Esophagus (tissue), 2 donors: ENCODE measurements at regions not wholly inside any gene's neighbourhood (a gene's known extent, or its start where the extent isn't known, plus 50 kb on each side); places are given as distances from the start of the nearest gene placed in this dataset.

ENCODE experiments used
- H3K27ac ChIP-seq, 2 donors: one replicate each; pipeline ENCODE4 v1.5.1; 2013; ENCODE audit warnings: low read depth in 2 of 2, mild to moderate bottlenecking in 2 of 2, inconsistent platforms in 1 of 2, low read length in 1 of 2, moderate library complexity in 1 of 2
- H3K27me3 ChIP-seq, 2 donors: one replicate each; pipeline ENCODE4 v1.6.1; 2013; ENCODE audit warnings: low read length in 2 of 2, control low read depth in 1 of 2, mild to moderate bottlenecking in 1 of 2; ENCODE audit not compliant: insufficient read depth in 2 of 2, control insufficient read depth in 1 of 2
- H3K36me3 ChIP-seq, 2 donors: one replicate each; pipeline ENCODE4 v1.6.1; 2013; ENCODE audit warnings: low read length in 1 of 2; ENCODE audit not compliant: control insufficient read depth in 2 of 2, insufficient read depth in 2 of 2
- H3K4me1 ChIP-seq, 2 donors: one replicate each; pipeline ENCODE4 v1.6.1; 2013; ENCODE audit warnings: low read length in 1 of 2; ENCODE audit not compliant: control insufficient read depth in 2 of 2, insufficient read depth in 2 of 2
- H3K4me3 ChIP-seq, 2 donors: one replicate each; pipeline ENCODE4 v1.5.1; 2013; ENCODE audit warnings: low read length in 2 of 2, mild to moderate bottlenecking in 2 of 2, low read depth in 1 of 2, moderate library complexity in 1 of 2
- H3K9me3 ChIP-seq, 2 donors: one replicate each; pipeline ENCODE4 v1.6.1; 2013; ENCODE audit warnings: mild to moderate bottlenecking in 2 of 2, low read depth in 1 of 2, low read length in 1 of 2, moderate library complexity in 1 of 2; ENCODE audit not compliant: control insufficient read depth in 2 of 2, insufficient read depth in 1 of 2
- WGBS, 2 donors: extraction: QIAGEN DNeasy Blood & Tissue Kit; methylation state at CpG; one replicate each; pipeline ENCODE4 v1.1.7; 2013; 5-methylcytosine and 5-hydroxymethylcytosine counted together
- donor health status: healthy with polysubstance abuse.
- donor health status: Bipolar disorder and iron deficiency.

DNA sequence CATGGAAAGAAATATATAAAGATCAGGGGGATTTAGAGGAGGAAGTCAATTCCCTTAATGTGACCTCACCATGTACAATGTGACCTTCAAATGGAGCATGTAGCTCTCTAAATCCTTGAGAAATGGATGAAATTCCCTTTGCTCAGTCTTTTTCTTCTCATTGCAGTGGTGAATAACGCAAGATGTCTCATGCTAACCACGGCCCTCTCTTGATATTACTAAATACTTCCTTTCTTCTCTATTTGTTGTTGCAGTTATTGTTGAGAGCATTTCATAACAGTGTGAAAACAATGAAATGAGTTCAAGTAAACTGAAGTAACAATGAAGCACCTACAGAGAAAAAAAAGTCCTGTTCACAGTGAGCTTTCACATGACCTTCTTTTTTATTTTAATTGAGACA lies 55.6 kb downstream of the ZNF281 start:
- no peaks in the 10 kb centered on the region for H3K36me3 ChIP-seq
- no peak overlapping the region for H3K27ac ChIP-seq
- H3K27me3 ChIP-seq: no peaks in the 10 kb centered on the region
- no peaks in the 10 kb centered on the region for H3K4me1 ChIP-seq
- H3K9me3 ChIP-seq: no peaks in the 10 kb centered on the region
- WGBS, 2 donors: 63 to 73% methylated on average over 2 of the region's 2 CpGs
- no peak overlapping the region for H3K4me3 ChIP-seq

DNA sequence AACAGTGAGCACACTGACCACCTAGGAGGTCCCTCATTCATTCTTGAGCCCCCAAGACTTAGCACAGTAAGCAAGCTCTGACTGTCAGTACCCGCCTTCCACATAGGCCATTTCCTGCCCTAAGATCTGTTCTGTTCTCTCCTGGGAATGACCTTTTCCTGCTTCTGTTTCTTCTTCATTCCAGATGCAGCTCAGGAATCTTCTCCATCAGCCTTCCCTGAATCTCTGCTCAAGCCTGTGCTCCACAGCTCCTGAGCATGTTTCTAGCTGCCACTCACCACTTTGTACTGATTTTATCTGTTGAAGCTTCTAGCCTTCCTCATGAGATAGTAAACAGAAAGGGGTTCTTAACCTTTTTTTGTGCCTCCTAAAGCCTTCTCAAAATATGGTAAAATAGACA lies 56.6 kb downstream of the ZNF281 start:
- Histone ChIP-seq H3K4me1 (no peaks in the 10 kb centered on the region), H3K36me3 (no peaks in the 10 kb centered on the region), H3K4me3 (no peak overlapping the region), H3K27ac (no peak overlapping the region), H3K27me3 (no peaks in the 10 kb centered on the region), H3K9me3 (no peaks in the 10 kb centered on the region)
- 91 to 93% methylated on average over 1 of the region's 1 CpG for WGBS, 2 donors

DNA sequence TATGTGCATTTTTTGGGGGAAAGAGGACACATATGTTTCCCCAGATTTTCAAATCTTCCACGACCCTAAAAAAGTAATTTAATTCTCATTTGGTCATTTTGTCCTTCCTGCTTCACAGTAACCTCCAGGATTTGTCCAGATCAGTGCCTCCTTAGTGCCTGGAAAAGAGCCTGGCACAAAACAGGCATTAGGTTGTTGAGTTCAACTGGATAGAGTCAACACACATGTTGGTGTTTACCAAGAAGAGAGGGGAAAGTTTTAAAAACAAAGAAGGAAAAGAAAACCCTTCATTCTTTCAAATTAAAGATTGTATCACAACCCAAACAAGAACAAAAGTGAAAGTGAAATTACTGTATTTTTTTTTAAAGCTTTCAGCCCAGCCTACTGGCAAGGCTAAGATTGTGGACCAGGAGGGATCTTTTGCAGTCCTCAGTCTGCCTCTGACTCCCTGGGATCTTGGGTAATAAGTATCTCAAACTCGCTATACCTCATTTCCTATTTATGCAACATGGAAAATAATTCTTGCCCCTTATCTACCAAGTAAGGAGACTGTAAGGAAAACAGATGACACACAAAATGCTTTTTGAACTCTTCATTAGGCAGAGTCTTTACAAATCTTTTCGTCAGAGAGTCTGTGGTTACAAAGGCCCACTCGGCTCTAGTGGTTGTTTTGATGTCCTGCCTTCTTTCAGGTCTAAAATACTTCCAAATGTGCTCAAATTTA lies 57.8 kb downstream of the ZNF281 start:
- H3K36me3 ChIP-seq: no peaks in the 10 kb centered on the region
- no peaks in the 10 kb centered on the region for H3K9me3 ChIP-seq
- H3K27me3 ChIP-seq: no peaks in the 10 kb centered on the region
- WGBS, 2 donors: 34 to 42% methylated on average over 4 of the region's 4 CpGs
- no peak overlapping the region for H3K27ac ChIP-seq
- H3K4me1 ChIP-seq: no peaks in the 10 kb centered on the region
- no peak overlapping the region for H3K4me3 ChIP-seq

DNA sequence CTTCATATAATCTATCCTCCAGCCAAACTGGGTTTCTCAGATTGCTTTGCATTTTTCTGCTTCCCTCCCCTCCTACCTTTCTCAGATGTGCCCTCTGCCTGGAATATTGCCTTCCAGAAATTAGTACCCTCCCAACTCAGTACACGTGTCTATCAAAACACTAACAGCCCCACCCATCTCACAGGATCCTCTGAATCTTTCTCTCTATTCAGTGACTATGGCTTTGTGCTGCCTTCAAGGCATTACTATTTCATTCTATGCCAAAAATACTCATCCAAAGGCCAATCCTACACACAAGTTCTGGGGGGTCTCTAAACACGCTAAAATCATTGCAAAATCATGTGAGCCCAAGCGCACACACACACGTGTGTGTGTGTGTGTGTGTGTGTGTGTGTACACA lies 58.4 kb downstream of the ZNF281 start:
- H3K9me3 ChIP-seq: no peaks in the 10 kb centered on the region
- H3K4me1 ChIP-seq: no peaks in the 10 kb centered on the region
- H3K27me3 ChIP-seq: no peaks in the 10 kb centered on the region
- no peak overlapping the region for H3K27ac ChIP-seq
- WGBS, 2 donors: 66 to 77% methylated on average over 4 of the region's 4 CpGs
- no peak overlapping the region for H3K4me3 ChIP-seq
- H3K36me3 ChIP-seq: no peaks in the 10 kb centered on the region

DNA sequence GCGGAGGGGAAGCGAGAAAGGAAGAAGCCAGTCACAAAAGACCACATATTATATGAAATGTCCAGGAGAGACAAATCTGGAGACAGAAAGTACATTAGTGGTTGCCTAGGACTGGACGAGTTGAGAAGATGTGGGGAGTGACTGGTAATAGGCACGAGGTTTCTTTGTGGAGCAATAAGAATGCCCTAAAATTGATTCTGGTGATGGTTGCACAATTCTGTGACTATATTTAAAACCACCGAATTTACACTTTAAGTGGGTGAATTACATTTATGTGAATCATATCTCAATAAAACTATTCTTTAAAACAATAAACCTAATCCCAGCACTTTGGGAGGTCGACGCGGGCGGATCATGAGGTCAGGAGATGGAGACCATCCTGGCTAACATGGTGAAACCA lies 63.1 kb downstream of the ZNF281 start:
- 89 to 90% methylated on average over 9 of the region's 9 CpGs for WGBS, 2 donors
- H3K4me3 ChIP-seq: no peak overlapping the region

DNA sequence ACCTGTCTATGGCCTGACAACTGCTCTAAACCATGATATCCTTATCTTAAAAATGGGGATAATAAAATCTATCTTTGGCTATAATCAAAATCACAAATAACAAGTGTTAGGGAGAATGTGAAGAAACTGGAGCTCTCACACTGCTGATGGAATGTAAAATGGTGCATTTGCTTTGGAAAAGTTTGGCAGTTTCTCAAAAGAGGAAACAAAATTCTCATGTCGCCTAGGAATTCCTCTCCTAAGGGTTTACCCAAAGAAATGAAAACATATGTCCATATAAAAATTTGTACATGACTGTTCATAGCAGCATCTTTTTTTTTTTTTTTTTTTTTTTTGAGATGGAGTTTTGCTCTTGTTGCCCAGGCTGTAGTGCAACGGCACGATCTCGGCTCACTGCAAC lies 64.3 kb downstream of the ZNF281 start:
- Histone ChIP-seq H3K27me3 (no peaks in the 10 kb centered on the region), H3K4me1 (no peaks in the 10 kb centered on the region), H3K36me3 (no peaks in the 10 kb centered on the region), H3K4me3 (no peak overlapping the region), H3K9me3 (no peaks in the 10 kb centered on the region), H3K27ac (no peak overlapping the region)
- 88 to 90% methylated on average over 3 to 4 of the region's 4 CpGs for WGBS, 2 donors

More for the DNA sequence above, 63.1 kb downstream of the ZNF281 start:
- no peak overlapping the region for H3K27ac ChIP-seq
- no peaks in the 10 kb centered on the region for H3K9me3 ChIP-seq
- no peaks in the 10 kb centered on the region for H3K4me1 ChIP-seq
- no peaks in the 10 kb centered on the region for H3K36me3 ChIP-seq
- H3K27me3 ChIP-seq: no peaks in the 10 kb centered on the region

DNA sequence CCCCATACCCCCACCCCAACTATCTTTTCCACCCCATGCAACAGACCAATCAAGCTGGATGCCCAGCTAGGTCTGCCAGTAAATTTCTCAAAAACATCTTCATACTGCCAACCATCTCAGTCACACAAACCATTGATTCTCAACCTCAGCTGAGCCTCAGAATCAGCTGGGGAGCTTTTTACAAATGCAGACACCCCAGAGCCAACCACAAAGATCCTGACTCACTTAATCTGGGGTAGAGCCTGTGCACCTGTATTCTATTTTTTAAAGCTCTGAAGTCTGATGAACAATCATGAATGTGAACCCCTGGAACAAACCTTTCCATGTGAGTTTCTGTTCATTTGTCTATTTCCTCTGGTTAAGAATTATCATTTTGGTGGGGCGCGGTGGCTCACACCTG lies 66.0 kb downstream of the ZNF281 start:
- Histone ChIP-seq H3K4me1 (no peaks in the 10 kb centered on the region), H3K27ac (no peak overlapping the region), H3K4me3 (no peak overlapping the region), H3K27me3 (no peaks in the 10 kb centered on the region), H3K36me3 (no peaks in the 10 kb centered on the region), H3K9me3 (no peaks in the 10 kb centered on the region)
- 94 to 99% methylated on average over 2 of the region's 2 CpGs for WGBS, 2 donors

DNA sequence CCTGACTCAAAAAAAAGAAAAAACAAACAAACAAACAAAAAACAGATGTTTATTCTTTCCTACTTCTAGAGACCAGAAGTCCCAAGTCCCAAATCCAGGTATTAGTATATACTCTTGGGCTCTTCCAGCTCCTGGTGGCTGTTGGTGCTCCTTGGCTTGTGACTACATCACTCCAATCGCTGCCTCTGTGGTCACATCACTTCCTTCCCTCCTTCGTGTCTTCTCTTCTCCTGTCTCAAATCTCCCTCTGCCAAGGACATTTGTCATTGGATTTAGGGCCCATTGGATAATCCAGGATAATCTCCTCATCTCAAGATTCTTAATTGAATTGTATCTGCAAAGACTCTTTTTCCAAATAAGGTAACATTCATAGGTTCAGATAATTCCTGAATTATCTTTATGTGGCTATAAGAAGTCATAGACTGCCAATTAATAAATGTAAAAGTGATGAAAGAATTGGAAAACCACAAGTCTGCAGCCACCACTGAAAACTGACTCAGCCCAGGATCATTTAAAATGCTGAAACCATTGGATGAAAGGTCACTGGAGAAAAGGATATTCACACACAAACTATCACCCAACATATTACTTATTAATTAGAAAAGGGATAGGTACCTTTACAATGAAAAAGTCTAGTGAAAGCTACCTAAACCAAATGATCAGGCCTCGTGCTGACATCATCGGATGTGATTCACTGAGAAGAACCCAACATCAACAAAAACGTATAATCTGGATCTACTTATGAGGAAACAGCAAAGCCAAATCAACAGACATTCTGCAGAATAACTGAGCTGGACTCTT lies 67.1 kb downstream of the ZNF281 start:
- no peaks in the 10 kb centered on the region for H3K9me3 ChIP-seq
- no peak overlapping the region for H3K4me3 ChIP-seq
- H3K27me3 ChIP-seq: no peaks in the 10 kb centered on the region
- no peaks in the 10 kb centered on the region for H3K4me1 ChIP-seq
- no peak overlapping the region for H3K27ac ChIP-seq
- H3K36me3 ChIP-seq: no peaks in the 10 kb centered on the region
- WGBS, 2 donors: 75 to 81% methylated on average over 5 of the region's 5 CpGs

DNA sequence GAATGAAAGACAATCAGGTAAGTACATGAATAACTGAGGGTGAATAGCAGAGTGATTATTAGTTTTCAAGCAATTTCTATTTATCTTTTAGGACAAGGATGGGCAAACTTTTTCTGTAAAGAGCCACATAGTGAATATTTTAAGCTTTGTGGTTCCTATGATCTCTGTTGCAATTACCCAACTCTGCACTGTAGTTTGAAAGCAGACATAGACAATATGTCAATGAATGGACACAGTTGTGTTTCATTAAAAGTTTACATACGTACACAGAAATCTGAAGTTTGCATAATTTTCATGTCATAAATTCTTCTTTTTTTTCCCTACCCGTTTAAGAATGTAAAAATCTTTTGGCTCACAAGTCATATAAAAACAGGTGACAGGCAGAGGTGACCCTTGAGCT lies 71.4 kb downstream of the ZNF281 start:
- 62 to 68% methylated on average over 2 of the region's 2 CpGs for WGBS, 2 donors
- Histone ChIP-seq H3K27me3 (no peaks in the 10 kb centered on the region), H3K4me3 (no peak overlapping the region), H3K36me3 (no peaks in the 10 kb centered on the region), H3K27ac (no peak overlapping the region), H3K9me3 (no peaks in the 10 kb centered on the region), H3K4me1 (no peaks in the 10 kb centered on the region)

DNA sequence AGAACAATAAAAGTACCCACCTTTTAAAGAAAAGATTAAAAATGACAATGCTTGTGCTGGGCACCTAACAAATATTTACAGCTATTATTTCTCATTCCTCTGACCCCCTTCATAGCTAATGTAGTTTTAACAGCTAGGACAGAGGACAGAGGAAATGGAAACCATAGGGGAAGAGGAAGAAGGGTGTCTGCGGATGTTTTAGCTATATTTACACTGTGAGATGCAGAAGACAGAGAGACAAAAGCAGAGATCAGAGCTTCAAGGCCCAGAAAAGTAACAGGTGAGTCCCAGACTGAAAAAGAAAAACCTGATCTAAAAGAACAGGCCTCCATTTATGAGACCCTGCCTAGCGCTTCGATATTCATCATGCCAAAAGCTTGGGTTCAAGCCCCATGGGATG lies 72.0 kb downstream of the ZNF281 start:
- Histone ChIP-seq H3K27me3 (no peaks in the 10 kb centered on the region), H3K27ac (no peak overlapping the region), H3K4me3 (no peak overlapping the region), H3K4me1 (no peaks in the 10 kb centered on the region), H3K36me3 (no peaks in the 10 kb centered on the region), H3K9me3 (no peaks in the 10 kb centered on the region)
- 76 to 91% methylated on average over 3 of the region's 3 CpGs for WGBS, 2 donors
